ENCODE measurements at regions not wholly inside any gene's neighbourhood (a gene's known extent, or its start where the extent isn't known, plus 50 kb on each side); places are given as distances from the start of the nearest gene placed in this dataset.

DNA sequence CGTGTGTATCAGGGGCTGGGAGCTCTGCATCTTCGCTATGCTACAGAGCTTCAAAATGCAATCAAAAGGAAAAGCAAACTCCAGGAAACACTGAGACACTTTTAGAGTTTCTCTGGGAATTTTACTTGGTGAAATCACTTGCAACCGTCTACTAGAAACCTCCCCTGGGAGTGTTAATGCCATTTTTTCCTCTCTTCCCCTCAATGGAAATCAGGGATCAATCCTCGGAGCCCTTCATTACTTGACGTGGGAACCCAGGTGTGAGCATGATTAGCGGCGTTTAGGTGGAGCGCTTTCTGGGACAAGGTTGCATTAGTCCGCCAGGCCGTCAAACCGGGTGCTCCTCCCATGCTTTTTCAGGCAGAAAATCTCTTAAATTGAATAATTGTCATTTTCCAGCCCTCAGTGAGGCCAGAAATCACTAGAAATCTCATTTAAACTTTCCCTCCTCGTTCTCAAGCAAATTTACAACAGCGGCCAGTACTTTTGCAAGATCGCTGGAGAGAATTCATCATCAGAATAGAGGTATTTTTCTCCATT lies 191.3 kb downstream of the IRX1 start:
- TF ChIP-seq, protein P1, sequence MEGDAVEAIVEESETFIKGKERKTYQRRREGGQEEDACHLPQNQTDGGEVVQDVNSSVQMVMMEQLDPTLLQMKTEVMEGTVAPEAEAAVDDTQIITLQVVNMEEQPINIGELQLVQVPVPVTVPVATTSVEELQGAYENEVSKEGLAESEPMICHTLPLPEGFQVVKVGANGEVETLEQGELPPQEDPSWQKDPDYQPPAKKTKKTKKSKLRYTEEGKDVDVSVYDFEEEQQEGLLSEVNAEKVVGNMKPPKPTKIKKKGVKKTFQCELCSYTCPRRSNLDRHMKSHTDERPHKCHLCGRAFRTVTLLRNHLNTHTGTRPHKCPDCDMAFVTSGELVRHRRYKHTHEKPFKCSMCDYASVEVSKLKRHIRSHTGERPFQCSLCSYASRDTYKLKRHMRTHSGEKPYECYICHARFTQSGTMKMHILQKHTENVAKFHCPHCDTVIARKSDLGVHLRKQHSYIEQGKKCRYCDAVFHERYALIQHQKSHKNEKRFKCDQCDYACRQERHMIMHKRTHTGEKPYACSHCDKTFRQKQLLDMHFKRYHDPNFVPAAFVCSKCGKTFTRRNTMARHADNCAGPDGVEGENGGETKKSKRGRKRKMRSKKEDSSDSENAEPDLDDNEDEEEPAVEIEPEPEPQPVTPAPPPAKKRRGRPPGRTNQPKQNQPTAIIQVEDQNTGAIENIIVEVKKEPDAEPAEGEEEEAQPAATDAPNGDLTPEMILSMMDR (IDR thresholded peaks at IDR 0.05): no peak
- no peak for TF ChIP-seq POLR2A (IDR thresholded peaks at IDR 0.05)

Measured in prostate gland (tissue), 2 donors.